H9 (cell line): ENCODE measurements at regions not wholly inside any gene's neighbourhood (a gene's known extent, or its start where the extent isn't known, plus 50 kb on each side); places are given as distances from the start of the nearest gene placed in this dataset.

Source experiments
- DNase-seq: peaks from one replicate; pipeline ENCODE4 v3.0.0-alpha.2; 2017
- H2AFZ ChIP-seq: one replicate; pipeline ENCODE4 v1.6.1; 2013; ENCODE audit warnings: mild to moderate bottlenecking, low read length, control low read depth, moderate library complexity
- H2AK5ac ChIP-seq: 2 replicates; pipeline ENCODE4 v1.6.1; 2013; ENCODE audit warnings: low read length, control low read depth, mixed read lengths; ENCODE audit not compliant: insufficient read length
- H2BK120ac ChIP-seq: one replicate; pipeline ENCODE4 v1.6.1; 2013; ENCODE audit warnings: low read depth, mild to moderate bottlenecking, low read length, control low read depth, inconsistent platforms; ENCODE audit not compliant: poor library complexity, severe bottlenecking
- H2BK12ac ChIP-seq: 2 replicates; pipeline ENCODE4 v1.6.1; 2013; ENCODE audit warnings: low read length, control low read depth, mixed read lengths, low read depth; ENCODE audit not compliant: insufficient read length
- H2BK15ac ChIP-seq: 2 replicates; pipeline ENCODE4 v1.6.1; 2013; ENCODE audit warnings: low read depth, low read length, control low read depth
- H2BK20ac ChIP-seq: one replicate; pipeline ENCODE4 v1.6.1; 2013; ENCODE audit warnings: low read depth, mild to moderate bottlenecking, low read length, control low read depth, inconsistent platforms; ENCODE audit not compliant: poor library complexity, severe bottlenecking
- H2BK5ac ChIP-seq: 2 replicates; pipeline ENCODE4 v1.6.1; 2013; ENCODE audit warnings: low read length, control low read depth, mixed read lengths; ENCODE audit not compliant: insufficient read length
- H3K14ac ChIP-seq: 2 replicates; pipeline ENCODE4 v1.6.1; 2013; ENCODE audit warnings: low read length, control low read depth; ENCODE audit not compliant: insufficient read depth
- H3K18ac ChIP-seq: 2 replicates; pipeline ENCODE4 v1.6.1; 2013; ENCODE audit warnings: low read depth, mild to moderate bottlenecking, mixed read lengths, low read length, control low read depth; ENCODE audit not compliant: insufficient read length
- H3K23ac ChIP-seq: 2 replicates; pipeline ENCODE4 v1.6.1; 2013; ENCODE audit warnings: low read length, control low read depth, mixed read lengths, low read depth; ENCODE audit not compliant: insufficient read length
- H3K23me2 ChIP-seq: 2 replicates; pipeline ENCODE4 v1.6.1; 2013; ENCODE audit warnings: low read depth, mild to moderate bottlenecking, mixed read lengths, low read length, control low read depth; ENCODE audit not compliant: insufficient read length, poor library complexity, severe bottlenecking
- H3K27ac ChIP-seq: 2 replicates; pipeline ENCODE4 v1.5.1; 2013; ENCODE audit warnings: low read length, control low read depth, mixed read lengths, low read depth; ENCODE audit not compliant: insufficient read length
- H3K27me3 ChIP-seq: 2 replicates; pipeline ENCODE4 v1.6.1; 2013; ENCODE audit warnings: low read length, control low read depth, inconsistent platforms; ENCODE audit not compliant: insufficient read depth
- H3K4ac ChIP-seq: 2 replicates; pipeline ENCODE4 v1.6.1; 2013; ENCODE audit warnings: low read depth, mild to moderate bottlenecking, control low read depth, inconsistent platforms, low read length, moderate library complexity
- H3K4me1 ChIP-seq: 2 replicates; pipeline ENCODE4 v1.6.1; 2013; ENCODE audit warnings: low read length, control low read depth, inconsistent platforms; ENCODE audit not compliant: insufficient read depth
- H3K4me2 ChIP-seq: 2 replicates; pipeline ENCODE4 v1.6.1; 2013; ENCODE audit warnings: low read length, control low read depth, mixed read lengths; ENCODE audit not compliant: insufficient read length, insufficient read depth
- H3K56ac ChIP-seq: 2 replicates; pipeline ENCODE4 v1.6.1; 2013; ENCODE audit warnings: low read depth, mild to moderate bottlenecking, mixed read lengths, low read length, control low read depth; ENCODE audit not compliant: insufficient read length
- H3K79me1 ChIP-seq: 2 replicates; pipeline ENCODE4 v1.6.1; 2013; ENCODE audit warnings: low read depth, mild to moderate bottlenecking, moderate library complexity, low read length, control low read depth, inconsistent platforms; ENCODE audit not compliant: insufficient read depth, poor library complexity, severe bottlenecking
- H3K79me2 ChIP-seq: 2 replicates; pipeline ENCODE4 v1.6.1; 2013; ENCODE audit warnings: low read length, control low read depth, inconsistent platforms; ENCODE audit not compliant: insufficient read depth
- H3K9ac ChIP-seq: 2 replicates; pipeline ENCODE4 v1.6.1; 2013; ENCODE audit warnings: low read length, control low read depth, mixed read lengths; ENCODE audit not compliant: insufficient read length; ENCODE audit errors: extremely low read depth
- H3K9me3 ChIP-seq: one replicate; pipeline ENCODE4 v1.6.1; 2013; ENCODE audit warnings: low read depth, low read length, inconsistent platforms; ENCODE audit not compliant: control insufficient read depth
- H3T11ph ChIP-seq: one replicate; pipeline ENCODE4 v1.6.1; 2013; ENCODE audit warnings: mild to moderate bottlenecking, low read length, control low read depth, inconsistent platforms
- H4K20me1 ChIP-seq: one replicate; pipeline ENCODE4 v1.6.1; 2013; ENCODE audit not compliant: control insufficient read depth, insufficient read length, insufficient read depth
- H4K5ac ChIP-seq: 2 replicates; pipeline ENCODE4 v1.6.1; 2013; ENCODE audit warnings: low read depth, mild to moderate bottlenecking, mixed read lengths, low read length, control low read depth; ENCODE audit not compliant: insufficient read length
- H4K8ac ChIP-seq: replicated peaks from 2 replicates; pipeline ENCODE4 v1.6.1; 2013; ENCODE audit warnings: low read length, control low read depth, mixed read lengths, low read depth; ENCODE audit not compliant: insufficient read length
- H4K91ac ChIP-seq: 2 replicates; pipeline ENCODE4 v1.6.1; 2013; ENCODE audit warnings: low read depth, mild to moderate bottlenecking, moderate library complexity, mixed read lengths, low read length, control low read depth; ENCODE audit not compliant: insufficient read length
- H3K27ac Mint-ChIP-seq, 3 experiments: 2 replicates in 2 of 3; 3 replicates in 1 of 3; pipeline ENCODE4 v1.8.0; 2020 to 2021; ENCODE audit warnings: mixed read lengths in 3 of 3, mild to moderate bottlenecking in 1 of 3, moderate library complexity in 1 of 3
- H3K27me3 Mint-ChIP-seq: 2 replicates; pipeline ENCODE4 v1.8.0; 2021; ENCODE audit warnings: low read depth, mild to moderate bottlenecking, moderate library complexity, mixed read lengths
- H3K36me3 Mint-ChIP-seq, 3 experiments: 2 replicates in 2 of 3; 3 replicates in 1 of 3; pipeline ENCODE4 v1.8.0; 2020 to 2021; ENCODE audit warnings: low read depth in 3 of 3, mixed read lengths in 3 of 3; ENCODE audit not compliant: insufficient read depth in 1 of 3
- H3K4me1 Mint-ChIP-seq, 2 experiments: 2 replicates each; pipeline ENCODE4 v1.8.0; 2020; ENCODE audit warnings: mixed read lengths in 2 of 2
- H3K4me3 Mint-ChIP-seq, 2 experiments: 2 replicates in 1 of 2; 3 replicates in 1 of 2; pipeline ENCODE4 v1.8.0; 2020 to 2021; ENCODE audit warnings: mild to moderate bottlenecking in 2 of 2, mixed read lengths in 2 of 2, moderate library complexity in 1 of 2
- H3K9me3 Mint-ChIP-seq, 2 experiments: 2 replicates in 1 of 2; 3 replicates in 1 of 2; pipeline ENCODE4 v1.8.0; 2020; ENCODE audit warnings: mild to moderate bottlenecking in 2 of 2, mixed read lengths in 2 of 2, moderate library complexity in 1 of 2
- WGBS: extraction: QIAGEN DNeasy Blood & Tissue Kit; methylation state at CpG from one replicate; pipeline ENCODE4 v1.1.7; 2013; ENCODE audit warnings: missing lambda C conversion rate, low lambda C conversion rate, mixed read lengths; ENCODE audit not compliant: insufficient read length; ENCODE audit errors: extremely low coverage; 5-methylcytosine and 5-hydroxymethylcytosine counted together
- TF ChIP-seq, protein P1 (sequence below): fragments of 200-600 bp; sonication (generic); conservative IDR thresholded peaks from 3 replicates; pipeline ENCODE4 v1.8.0; 2021; ENCODE audit warnings: antibody characterized with exemption, mild to moderate bottlenecking

DNA sequence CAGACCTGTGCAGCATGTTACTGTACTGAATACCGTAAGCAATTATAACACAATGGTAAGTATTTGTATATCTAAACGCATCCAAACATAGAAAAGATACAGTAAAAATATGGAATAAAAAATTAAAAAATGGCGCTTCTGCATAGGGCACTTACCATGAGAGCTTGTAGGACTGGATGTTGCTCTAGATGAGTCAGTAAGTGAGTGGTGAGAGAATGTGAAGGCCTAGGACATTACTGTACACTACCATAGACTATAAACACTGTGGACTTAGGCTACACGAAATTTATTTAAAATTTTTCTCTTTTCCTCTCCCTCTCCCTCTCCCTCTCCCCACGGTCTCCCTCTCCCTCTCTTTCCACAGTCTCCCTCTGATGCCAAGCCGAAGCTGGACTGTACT lies 194.5 kb upstream of the CDKN3 start:
- Histone ChIP-seq H3K9me3 (no peaks in the 10 kb centered on the region), H2BK120ac (no peak overlapping the region), H3K79me1 (no peaks in the 10 kb centered on the region), H2BK12ac (no peak overlapping the region), H3K14ac (no peak overlapping the region), H2BK5ac (no peak overlapping the region), H2BK20ac (no peak overlapping the region), H4K20me1 (no peaks in the 10 kb centered on the region), H3K4me2 (no peak overlapping the region), H3K4ac (no peak overlapping the region), H3K56ac (no peak overlapping the region), H3K9ac (no peak overlapping the region), H3K23me2 (no peaks in the 10 kb centered on the region), H2AFZ (no peak overlapping the region), H3K79me2 (no peaks in the 10 kb centered on the region), H3K27ac (no peak overlapping the region), H3K18ac (no peak overlapping the region), H2AK5ac (no peak overlapping the region), H2BK15ac (no peak overlapping the region), H3K4me1 (no peaks in the 10 kb centered on the region), H3T11ph (no peak overlapping the region), H3K23ac (no peak overlapping the region), H4K8ac (no peak overlapping the region), H4K5ac (no peak overlapping the region), H3K27me3 (no peaks in the 10 kb centered on the region), H4K91ac (no peak overlapping the region)
- H3K27ac Mint-ChIP-seq: no peak overlapping the region
- H3K9me3 Mint-ChIP-seq: peaks cover 37 to 41% of the 10 kb centered on the region in 2 experiments
- peaks cover 8 to 32% (median 23%) of the 10 kb centered on the region in 3 experiments; a peak in 6 of 7 replicates for H3K36me3 Mint-ChIP-seq
- H3K4me3 Mint-ChIP-seq: no peak overlapping the region
- no peaks in the 10 kb centered on the region for H3K27me3 Mint-ChIP-seq
- TF ChIP-seq, protein P1, sequence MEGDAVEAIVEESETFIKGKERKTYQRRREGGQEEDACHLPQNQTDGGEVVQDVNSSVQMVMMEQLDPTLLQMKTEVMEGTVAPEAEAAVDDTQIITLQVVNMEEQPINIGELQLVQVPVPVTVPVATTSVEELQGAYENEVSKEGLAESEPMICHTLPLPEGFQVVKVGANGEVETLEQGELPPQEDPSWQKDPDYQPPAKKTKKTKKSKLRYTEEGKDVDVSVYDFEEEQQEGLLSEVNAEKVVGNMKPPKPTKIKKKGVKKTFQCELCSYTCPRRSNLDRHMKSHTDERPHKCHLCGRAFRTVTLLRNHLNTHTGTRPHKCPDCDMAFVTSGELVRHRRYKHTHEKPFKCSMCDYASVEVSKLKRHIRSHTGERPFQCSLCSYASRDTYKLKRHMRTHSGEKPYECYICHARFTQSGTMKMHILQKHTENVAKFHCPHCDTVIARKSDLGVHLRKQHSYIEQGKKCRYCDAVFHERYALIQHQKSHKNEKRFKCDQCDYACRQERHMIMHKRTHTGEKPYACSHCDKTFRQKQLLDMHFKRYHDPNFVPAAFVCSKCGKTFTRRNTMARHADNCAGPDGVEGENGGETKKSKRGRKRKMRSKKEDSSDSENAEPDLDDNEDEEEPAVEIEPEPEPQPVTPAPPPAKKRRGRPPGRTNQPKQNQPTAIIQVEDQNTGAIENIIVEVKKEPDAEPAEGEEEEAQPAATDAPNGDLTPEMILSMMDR: no peak
- WGBS: no CpG with 5 or more reads among the region's 6 CpGs
- DNase-seq: no peak
- H3K4me1 Mint-ChIP-seq: no peaks in the 10 kb centered on the region
